Stimulated activated naive CD8-positive, alpha-beta T cell treated with anti-CD3 and anti-CD28 coated beads, Interleukin-15, Interleukin-2, amounts not matched to agents 100 U/mL and 50 U/mL, for 24 hours (primary cell): ENCODE measurements at regions not wholly inside any gene's neighbourhood (a gene's known extent, or its start where the extent isn't known, plus 50 kb on each side); places are given as distances from the start of the nearest gene placed in this dataset.
"Not testable (repeated sequence)": the region's sequence is repeated elsewhere in the genome, so short reads cannot be mapped to it uniquely, and the experiment has no call there.

Experiments
- ATAC-seq: fragments of 150-1000 bp; cut with Tn5 transposase; one replicate; pipeline ENCODE4 v1.10.0; 2021
- DNase-seq: peaks from one replicate; pipeline ENCODE4 v3.0.0; 2021

DNA sequence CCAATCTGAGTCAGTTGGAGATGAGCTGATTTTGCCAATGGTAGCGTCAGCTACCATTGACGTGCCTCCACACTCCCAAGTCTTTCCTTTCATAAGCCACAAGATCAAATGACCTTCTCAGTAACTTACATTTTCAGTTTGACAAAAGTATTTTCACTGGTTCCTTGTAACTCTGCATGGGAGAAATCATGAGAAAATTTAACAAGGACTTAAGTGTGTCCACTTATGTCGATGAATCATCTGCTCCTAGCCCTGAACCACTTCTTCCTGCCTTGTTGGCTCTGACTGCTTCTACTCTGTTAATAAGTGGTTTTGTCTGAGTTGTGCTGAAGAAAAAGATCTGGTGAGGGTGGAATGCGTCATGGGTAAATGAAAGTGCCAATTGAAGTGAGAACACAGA, 101.2 kb downstream of the NFKBIZ start:
- ATAC-seq (peak; percentile 95), DNase-seq (no peak)

DNA sequence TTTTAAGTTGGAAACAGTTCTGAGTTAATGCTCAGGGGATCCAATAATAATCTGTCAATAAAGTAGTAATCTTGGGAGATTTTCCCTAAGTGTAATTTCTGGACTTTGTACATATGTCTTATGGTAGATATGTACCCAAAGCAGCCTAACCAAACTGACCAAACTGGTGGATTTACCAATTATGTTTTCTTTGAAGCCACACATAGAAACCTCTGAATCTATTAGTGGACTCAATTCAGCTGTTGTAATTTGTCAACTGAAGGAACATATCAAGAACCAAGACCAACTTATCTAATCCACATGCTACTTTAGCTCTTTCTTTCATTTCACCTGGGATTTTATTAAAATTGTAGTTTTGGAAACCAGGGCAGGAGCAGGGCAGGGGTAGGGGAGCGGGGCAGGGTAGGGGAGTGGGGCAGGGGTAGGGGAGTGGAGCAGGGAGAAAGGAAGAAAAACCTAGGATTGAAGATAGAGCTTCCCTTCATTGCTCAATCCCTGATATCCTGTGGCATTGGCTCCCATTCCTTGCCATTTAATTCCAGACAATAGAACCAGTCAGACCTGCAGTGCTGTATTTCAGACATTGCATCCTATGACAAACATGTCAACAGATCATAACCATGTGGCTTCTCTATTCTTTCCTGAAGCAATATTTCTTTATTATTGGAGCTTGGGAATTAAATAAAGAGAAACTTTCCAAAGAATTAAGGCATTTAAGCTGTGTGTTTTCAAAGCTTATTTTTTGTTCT, 101.8 kb downstream of the NFKBIZ start:
- no peak for DNase-seq
- no peak for ATAC-seq

DNA sequence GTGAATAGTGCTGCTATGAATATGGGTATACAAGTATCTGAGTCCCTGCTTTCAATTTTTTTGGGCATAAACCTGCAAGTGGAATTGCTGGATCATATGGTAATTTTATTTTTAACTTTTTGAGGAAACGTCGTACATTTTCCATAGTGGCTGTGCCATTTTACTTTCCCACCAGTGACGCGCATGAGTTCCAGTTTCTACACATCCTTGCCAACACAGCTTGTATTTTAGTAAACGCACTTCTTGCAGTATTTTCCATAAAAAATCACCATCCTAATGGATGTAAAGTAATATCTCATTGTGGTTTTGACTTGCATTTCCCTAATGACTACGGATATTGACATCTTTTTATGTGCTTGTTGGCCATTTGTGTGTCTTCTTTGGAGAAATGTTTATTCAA, 105.0 kb downstream of the NFKBIZ start:
- ATAC-seq (no peak), DNase-seq (no peak)

DNA sequence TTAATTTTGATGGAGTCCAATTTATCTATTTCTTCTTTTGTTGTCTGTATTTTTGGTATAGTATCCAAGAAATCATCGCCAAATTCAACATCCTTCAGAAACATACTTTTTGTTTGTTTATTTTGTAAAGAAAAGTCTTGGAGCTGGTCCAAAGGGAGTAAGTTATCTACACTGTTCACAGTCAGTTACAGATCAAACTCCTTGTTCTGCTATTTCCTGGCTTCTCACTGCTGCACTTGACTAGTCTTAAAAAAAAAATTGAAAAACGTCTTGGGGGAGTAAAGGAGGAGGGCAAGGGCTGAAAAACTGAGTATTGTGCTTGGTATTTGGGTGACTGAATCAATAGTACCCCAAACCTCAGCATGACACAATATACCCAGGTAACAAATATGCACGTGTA, 105.6 kb downstream of the NFKBIZ start:
- ATAC-seq, result no peak

DNA sequence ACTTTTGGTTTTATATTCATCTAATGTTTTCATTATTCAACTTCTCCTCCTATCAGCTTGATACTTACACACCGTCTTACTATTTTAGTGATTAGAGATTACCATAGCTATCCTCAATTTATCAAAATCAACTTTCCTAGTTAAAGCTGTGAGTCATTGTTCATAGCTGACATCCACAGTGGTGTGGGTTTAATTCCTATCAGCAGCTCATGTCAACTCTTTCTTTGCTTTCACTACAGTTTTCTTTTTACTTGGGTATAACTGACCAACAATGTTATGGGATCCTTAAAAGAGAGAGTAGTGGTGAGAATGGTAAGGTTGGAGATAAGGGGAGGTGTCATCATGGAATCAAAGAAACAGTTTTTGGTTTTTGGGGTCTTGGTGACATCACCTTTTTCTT, 112.7 kb downstream of the NFKBIZ start:
- DNase-seq (no peak), ATAC-seq (peak; percentile 60)

More for the DNA sequence above, 105.6 kb downstream of the NFKBIZ start:
- no peak for DNase-seq

DNA sequence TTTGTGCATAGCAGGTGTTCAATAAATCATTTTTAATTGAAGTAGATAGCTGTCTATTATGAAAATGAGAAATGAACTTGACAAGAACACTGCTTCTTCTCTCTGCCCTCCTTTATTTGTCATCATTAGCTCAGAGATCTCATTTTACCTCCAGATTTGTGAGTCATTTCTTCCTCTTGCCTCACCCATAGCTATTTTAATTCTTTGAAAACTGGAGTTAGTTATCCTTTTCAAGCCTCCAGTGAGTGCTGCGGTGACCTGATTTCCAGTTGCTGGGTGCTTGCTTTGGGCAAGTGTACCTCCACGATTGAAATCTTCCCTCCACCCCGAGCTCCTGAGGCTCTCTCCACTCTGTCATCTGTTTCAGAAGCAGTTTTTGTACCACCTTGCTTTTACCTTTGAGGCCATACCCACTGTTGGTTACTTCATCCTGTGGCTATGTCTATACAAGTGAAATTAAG, 114.6 kb downstream of the NFKBIZ start:
- DNase-seq (no peak), ATAC-seq (peak; percentile 78)

DNA sequence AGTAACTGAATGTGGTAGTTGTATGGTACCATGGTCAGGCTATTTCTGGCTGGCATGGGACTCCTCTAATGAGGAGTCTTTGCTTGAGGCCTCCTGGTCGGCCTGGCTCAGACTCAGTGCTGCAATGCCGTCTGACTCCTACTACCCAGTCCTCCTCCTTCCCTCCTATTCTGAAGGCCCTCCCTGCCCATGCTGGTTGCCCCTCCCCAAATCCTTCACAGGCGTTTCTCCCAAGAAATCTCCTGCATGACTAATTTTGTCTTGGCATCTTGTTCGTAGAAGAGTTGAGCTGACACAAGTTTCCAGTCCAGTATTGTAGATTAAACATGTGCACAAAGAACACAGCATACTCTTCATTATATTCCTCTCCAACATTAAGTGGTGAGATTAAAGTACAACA, 115.5 kb downstream of the NFKBIZ start:
- no peak for ATAC-seq

DNA sequence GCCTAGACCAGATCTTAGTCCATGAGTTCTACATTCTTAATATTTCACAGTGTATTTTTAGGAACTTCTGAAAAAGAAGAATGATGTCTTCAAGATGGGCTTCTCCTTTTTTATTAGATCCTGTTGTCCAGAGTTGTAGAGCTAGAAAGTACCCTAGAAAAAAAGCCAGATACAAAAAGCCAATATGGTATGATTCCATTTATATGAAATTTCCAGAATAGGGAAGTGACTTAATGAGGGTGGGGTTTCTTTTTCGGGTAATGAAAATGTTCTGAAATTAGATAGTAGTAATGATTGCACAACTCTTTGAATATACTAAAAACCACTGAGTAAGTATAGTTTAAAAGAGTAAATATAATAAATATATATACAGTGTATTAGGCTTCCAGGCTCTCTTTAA, 116.9 kb downstream of the NFKBIZ start:
- DNase-seq (no peak), ATAC-seq (no peak)

More for the DNA sequence above, 115.5 kb downstream of the NFKBIZ start:
- DNase-seq, result no peak

DNA sequence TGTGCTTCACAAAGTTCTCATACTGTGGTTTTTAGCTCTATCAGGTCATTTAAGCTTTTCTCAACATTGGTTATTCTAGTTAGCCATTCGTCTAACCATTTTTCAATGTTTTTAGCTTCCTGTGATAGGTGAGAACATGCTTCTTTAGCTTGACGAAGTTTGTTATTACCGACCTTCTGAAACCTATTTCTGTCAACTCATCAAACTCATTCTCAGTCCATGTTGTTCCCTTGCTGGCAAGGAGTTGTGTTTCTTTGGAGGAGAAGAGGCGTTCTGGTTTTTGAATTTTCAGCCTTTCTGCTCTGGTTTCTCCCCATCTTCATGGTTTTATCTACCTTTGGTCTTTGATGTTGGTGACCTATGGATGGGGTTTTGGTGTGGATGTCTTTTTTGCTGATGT, 120.9 kb downstream of the NFKBIZ start:
- DNase-seq (no peak), ATAC-seq (no peak)

DNA sequence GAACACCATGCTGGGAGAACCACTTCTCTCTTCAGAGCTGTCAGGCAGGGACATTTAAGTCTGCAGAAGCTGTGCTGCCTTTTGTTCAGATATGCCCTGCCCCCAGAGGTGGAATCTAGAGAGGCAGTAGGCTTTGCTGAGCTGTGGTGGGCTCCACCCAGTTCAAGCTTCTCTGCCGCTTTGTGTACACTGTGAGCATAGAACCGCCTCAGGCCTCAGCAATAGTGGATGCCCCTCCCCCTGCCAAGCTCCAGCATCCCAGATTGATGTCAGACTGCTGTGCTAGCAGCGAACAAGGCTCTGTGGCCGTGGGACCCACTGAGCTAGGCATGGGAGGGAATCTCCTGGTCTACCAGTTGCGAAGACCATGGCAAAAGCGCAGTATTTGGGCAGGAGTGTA, 121.6 kb downstream of the NFKBIZ start:
- no peak for ATAC-seq
- DNase-seq, result no peak

DNA sequence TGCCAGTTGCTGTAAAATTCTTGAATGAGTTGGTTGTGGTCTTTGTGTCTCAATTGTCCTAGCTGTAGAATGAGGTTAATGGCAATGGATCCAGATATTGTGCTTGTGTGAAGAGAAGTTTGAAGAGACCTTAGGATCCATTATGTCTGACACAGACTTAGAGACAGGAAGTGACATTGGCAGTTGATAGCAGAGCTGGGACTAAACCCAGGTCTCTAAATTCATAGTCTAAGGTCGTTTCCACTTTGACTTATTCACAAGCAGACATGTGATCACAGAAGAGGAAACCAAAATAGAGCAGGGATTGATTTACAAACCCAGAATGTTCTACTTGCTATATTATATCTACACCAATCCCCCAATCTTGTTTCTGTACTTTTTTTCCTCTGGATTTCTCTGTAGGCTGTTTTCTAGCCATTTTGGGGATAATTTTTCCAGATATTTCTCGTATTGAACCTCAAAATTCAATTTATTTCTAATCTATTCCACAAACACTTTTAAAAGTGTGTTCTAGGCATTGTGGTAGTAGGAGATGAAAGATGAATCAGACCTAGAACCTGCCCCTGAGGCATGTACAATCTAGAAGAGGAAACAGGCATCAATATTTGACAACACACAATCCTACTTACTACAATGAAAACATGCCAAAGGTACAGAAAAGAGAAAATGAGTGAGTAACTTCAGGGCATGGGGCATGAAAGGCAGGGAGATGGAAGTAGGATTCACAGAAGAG, 123.3 kb downstream of the NFKBIZ start:
- no peak for DNase-seq
- ATAC-seq, result no peak

DNA sequence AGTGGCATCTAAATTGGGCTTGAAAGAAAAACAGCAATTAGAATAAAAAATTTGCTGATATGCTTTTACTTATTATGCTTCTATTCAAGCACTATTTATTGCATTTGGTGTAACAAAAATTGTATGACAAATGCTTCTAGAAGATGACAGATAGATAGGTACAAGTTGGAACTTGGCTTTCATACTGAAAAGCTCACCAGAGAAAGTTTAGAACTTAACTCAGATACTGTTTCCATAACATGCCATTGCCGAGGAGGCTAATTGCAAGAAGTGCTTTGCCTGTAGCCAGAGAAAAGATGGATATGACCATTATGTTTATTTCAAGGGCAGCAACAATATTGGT, 123.8 kb downstream of the NFKBIZ start:
- DNase-seq (no peak), ATAC-seq (no peak)

DNA sequence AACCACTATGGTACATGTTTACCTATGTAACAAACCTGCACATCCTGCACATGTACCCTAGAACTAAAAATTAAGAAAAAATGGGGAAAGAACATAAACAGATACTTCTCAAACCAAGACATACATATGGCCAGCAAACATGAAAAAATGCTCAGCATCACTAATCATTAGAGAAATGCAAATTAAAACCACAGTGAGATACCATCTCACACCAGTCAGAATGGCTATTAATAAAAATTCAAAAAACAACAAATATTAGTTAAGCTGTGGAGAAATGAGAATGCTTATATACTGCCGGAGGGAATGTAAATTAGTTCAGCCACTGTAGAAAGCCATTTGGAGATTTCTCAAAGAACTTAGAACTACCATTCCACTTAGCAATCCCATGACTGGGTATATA, 126.1 kb downstream of the NFKBIZ start:
- DNase-seq, ATAC-seq: not testable (repeated sequence)

DNA sequence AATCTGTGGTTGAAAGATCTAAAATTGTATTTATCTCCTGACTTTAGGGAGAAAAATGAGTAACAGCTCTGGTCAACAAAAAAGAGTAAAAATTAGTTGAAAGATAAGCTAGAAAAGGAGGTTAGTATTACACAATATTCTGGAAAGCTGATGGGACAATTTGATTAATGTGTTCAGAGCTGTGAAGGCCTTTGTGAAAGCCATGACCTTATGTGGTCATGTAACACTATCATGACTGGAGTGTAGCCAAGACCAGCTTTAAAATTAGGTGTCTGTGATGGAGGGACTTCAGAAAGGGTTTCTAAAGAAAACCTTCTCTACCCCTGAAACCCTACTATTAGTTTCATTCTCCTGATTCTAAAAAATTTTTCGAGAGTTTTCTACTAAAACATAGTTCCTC, 127.2 kb downstream of the NFKBIZ start:
- ATAC-seq, result peak; percentile 49
- DNase-seq, result no peak

DNA sequence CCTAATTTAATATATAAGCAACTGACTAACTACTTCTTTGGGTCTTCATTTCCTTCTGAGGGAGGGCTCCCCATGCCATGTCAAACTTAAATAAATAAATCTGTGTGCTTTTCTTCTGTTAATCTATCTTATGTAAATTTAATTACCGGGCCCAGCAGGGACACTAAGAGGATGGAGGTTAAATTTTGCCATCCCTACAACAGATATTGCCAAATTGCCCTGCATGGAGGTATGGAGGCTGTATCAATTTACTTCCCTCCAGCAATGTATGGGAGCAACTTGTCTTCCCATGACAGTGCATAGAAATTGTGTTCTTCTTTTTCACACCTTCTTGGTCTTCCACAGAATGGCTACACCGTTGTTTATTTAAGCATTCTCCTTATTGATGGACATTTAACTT, 129.0 kb downstream of the NFKBIZ start:
- ATAC-seq (no peak), DNase-seq (no peak)

DNA sequence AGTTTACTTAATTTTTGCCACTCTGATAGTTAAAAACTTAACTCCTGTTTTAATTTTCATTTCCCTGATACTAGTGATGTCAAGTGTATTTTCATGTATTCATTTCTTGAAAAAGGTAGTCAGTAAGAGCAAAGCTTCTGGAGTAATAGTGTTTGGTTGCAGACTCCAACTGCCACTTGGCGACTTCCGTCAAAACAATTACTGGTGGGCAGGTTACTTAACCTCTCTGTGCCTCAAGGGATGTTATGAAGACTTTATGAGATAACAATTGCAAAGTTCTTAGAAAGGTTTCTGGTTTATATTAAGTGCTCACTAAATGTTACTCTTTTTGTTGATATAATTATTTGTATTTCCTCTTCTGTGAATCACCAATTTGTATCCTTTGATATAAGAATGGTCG, 129.7 kb downstream of the NFKBIZ start:
- ATAC-seq, result no peak
- no peak for DNase-seq

DNA sequence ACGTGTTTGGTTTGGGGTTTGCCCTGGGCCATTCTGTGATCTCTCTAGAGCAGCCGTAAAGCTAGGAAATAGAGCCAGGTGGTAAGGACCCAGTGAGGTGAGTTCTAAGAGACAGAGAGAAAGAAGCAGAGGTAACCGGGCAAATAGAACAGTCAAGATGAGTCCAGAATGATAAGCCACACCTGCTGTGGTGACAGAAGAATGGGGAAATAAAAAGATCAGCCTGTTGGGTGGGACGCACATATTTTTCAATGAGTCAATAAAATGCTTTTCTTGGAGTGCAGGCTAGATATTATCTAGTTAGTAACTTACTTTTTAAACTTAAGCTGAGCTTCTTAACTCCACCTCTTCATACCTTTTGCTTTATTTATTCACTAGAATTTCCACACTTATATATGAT, 135.0 kb downstream of the NFKBIZ start:
- DNase-seq (no peak), ATAC-seq (no peak)

DNA sequence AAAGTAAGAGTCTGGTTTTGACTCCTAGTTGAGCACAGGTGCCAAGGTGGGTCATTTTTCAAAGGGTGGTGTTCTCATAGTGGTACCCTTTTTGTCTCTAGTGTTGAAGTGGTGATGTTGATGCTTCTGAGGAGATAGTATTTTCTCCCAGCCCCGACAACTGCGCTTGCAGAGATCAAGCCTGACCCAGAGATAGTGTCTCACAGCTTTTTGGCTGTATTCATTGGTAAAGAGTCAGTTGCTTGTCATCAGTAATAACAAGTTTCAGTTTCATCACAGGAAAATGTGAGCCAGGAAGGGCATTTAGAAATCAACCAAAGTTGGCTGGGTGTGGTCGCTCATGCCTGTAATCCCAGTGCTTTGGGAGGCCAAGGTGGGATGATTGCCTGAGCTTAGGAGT, 139.3 kb downstream of the NFKBIZ start:
- DNase-seq (peak; percentile 29), ATAC-seq (peak; percentile 83)

DNA sequence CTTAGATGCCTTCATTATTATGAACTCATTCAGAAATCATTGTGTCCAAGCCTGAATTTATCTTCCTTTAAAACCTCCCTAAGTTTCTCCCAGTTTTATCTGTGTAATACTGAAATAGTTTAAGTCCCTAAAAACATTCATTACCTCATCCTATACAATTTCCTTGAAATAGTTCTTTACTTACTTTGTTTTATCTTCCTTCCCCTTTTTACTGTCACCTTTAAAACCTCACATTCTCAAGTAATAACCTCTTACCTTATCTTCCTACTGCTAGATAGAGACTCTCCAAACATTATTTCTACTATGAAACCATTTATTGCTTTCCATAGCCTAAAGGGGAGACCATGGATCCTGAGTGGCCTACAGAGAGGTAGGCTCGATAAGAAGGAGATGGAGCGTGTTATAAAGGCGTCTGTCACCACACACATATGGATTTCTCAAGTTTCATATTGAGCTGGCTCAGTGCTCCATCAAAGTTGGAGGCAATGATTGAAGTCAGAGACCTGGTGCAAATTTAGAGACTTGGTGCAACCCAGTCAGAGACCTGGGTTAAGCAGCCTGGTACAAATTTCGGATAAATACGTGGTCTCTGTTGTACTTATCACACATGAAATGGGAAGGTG, 140.4 kb downstream of the NFKBIZ start:
- ATAC-seq (no peak), DNase-seq (no peak)

DNA sequence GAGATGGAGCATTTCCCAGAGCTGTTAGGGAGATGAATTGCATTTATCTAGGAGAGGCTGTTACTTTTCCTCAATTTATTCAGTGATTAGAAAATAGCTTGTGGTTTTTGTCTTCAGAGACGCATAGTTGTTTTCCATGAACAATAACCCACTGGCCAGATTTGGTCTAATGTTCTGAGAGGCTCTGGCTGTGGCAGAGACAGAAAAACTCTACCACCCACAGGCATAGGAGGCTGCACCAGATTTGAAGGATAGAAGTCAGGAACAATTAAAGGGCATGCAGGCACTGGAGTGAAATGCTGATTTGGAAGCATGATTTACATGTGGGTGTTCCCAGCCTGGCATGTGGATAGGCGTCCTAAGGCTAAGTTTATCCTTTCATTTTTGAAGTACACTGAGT, 143.5 kb downstream of the NFKBIZ start:
- ATAC-seq (no peak), DNase-seq (no peak)

DNA sequence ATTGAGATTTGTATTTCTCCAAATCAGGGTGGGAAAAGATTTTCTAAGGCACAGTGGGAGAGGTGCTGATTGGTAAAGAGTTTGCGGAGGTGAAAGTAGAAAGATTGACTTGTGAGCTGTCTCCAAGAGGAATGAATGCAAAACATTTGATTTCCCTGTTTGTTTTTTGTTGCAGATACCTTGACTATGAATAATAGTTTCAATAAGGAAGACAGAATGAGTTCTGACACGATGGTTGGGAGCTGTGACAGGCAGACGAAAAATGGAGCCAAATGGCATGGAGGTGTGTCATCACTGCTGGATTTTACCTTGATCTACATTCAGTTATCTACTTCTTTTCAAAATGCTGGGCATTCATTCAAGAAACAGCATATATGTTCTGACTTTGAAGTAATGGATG, 145.1 kb downstream of the NFKBIZ start:
- ATAC-seq, result no peak
- DNase-seq, result no peak

DNA sequence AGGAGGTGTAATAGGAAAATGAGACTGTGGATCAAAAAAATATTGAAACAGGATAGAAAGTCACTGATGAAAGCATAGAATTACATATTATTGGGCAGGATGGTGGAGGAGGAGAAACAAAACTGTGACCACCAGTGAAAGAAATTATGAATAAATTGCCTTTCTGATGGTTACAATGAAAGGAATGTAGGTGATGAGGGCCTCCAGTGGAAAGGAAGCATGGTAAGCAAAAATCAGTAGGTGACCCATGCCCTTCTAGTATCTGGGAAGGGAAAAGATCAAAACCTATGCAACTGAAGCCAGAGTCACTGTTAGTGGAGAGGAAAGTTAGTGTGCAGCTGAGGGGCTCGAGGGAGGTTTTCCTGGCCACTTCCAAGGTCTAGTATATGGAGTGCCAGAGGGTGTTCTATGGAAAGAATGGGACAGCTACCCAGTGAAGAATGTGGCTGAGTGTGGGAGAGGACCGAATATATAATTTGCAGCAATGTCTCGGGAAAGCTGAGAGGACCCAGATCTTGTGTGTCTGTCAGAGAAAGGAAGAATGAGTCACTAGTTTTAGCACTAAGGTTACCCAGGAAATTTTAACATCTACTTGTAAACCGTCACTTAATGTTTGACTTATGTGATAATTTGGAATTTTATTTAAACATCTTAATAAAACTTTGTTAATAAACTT, 146.2 kb downstream of the NFKBIZ start:
- peak; percentile 75 for ATAC-seq
- no peak for DNase-seq

DNA sequence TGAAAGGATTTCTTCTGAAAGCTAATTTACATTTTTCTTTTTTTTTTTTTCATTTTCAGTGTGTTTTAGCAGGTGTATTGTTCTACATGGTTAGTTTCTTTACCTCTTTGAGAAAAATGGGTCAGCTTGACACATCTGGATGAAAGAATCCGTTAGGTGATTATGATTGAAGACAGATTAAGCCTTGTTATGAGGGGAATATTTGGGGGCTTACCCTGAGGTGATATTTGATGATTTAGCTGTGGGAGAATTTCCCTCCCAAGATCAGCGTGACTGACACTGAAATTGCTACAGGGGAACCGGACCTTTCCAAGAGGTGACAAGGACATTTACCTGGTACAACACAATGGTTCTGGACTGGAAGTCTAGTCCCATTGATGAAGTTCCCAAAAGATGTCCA, 147.5 kb downstream of the NFKBIZ start:
- ATAC-seq (no peak), DNase-seq (no peak)
